ENCODE measurements at regions not wholly inside any gene's neighbourhood (a gene's known extent, or its start where the extent isn't known, plus 50 kb on each side); places are given as distances from the start of the nearest gene placed in this dataset.

DNA sequence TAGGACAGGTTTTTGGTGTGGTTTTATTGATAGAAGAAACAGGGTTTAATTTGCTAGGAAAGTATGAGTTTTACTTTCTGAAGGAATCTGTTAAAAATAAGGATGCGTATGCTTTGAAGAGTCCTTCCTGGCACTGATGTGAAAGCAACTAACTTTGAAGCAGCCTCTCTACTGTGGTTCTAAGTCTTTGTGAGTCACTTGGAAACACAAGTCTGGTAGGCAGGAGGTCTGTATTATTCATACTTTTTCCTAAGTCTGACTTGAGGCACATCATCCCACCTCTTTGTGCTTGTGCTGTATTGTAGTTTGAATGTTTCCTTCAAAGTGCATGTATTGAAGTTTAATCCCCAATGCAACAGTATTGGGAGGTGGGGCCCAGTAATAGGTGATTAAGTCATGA, 129.0 kb downstream of the TAF11L14 start:
- no peak for DNase-seq

DNA sequence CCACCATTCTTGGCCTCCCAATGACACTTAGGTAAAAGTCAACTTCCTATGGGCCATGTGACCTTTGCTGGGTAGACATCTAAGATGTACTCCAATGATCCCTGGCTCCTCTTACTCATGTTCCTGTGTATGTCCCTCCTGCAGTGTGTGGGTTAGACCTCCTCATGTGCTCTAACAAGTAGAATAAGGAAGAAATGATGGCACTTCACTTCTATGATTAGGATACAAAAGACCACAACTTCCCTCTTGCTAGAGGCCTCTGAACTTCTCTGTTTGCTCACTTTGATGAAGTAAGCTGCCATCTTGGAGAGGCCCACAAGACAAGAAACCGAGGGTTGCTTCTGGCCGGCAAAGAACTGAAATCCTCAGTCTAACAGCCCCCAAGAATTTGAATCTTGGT, 131.8 kb downstream of the TAF11L14 start:
- no peak for DNase-seq

- no peak for DNase-seq
These were observed 135.0 kb downstream of the TAF11L14 start for GRCh38 chr5:17769277-17769676.

- DNase-seq = no peak
These were observed 138.0 kb downstream of the TAF11L14 start for GRCh38 chr5:17772232-17772631.

- DNase-seq = no peak
These were observed 151.5 kb downstream of the TAF11L14 start for GRCh38 chr5:17785774-17786173.

DNA sequence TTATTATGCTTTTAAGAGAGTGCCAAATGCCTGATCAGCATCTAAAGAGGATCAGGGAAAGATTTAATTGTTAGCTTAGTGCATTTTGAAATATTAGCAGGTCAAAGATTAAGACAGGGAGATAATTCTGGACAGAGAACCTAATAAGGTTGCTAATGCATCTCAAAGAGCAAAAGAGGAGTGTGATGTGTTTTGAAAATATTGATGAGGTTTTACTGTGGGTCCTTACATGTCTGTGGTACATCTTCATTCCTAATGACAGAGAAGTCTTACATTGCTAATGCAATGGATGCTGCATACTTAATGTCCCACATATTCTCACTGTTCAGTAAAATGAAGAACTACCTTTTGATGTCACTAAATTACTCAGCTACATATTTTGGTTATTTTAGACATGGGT, 154.1 kb downstream of the TAF11L14 start:
- no peak for DNase-seq

DNA sequence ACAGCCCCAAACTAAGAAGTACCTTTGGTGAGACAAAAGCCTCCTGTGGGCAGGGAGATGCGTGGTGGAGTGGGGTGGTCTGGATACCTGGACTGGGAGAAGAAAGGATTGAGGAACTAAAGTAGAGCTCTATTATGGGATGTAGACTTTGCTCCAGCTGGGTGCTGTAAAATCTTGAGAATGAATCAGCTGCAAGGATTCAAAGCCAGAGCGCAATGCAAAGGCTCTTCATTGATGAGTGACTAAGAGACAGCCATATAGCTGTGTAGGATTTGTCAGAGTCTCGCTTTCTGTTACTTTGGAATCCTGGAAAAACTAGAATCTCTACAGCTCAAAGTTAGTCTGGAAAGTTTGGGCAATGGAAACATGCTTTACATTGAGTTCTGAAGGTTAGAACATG, 159.9 kb downstream of the TAF11L14 start:
- no peak for DNase-seq

- DNase-seq = no peak
These were observed 160.6 kb downstream of the TAF11L14 start for GRCh38 chr5:17794815-17795214.

GRCh38 chr5:17796142-17796541, 161.9 kb downstream of the TAF11L14 start:
- DNase-seq = no peak

DNA sequence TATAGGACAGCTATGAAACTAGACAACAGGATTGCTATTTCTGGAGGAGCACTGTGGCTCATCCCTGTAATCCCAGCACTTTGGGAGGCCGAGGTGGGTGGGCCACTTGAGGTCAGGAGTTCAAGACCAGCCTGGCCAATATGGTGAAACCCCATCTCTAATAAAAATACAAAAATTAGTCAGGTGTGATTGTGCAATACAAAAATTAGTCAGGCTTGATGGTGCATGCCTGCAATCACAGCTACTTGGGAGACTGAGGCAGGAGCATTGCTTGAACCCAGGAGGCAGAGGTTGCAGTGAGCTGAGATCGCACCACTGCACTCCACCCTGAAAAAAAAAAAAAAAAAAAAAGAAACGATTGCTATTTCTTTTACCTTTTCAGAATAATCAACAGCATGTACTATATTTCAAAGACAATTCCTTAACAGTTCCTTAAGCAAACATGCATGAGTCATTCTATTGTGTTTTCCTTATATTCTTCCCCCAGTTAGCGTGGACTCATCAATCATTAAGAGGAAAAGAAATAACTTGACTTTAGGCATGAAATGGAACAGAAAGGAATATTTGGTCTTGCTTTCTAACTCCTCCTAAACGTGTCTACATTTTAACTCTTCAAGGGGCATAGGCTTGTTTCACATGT, 162.6 kb downstream of the TAF11L14 start:
- DNase-seq = no peak

DNA sequence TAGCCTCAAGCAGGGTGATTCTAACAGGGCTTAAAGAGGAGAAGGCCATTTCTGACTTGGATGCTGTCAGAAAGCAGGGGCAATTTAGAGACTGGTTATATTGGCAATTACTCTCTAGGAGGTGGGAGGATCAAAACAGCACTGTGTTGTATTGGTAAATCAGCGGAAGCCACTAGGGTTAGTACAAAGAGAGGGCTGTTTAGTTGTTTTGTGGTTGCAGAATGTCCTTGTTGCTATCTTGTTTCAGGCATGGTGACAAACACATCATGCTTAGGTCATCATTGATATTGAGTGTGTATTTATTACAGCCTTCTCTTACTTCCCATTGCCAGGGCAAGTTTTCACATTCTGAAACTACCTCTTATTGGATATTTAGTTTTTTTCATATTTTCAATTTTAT, 165.3 kb downstream of the TAF11L14 start:
- DNase-seq = no peak

DNA sequence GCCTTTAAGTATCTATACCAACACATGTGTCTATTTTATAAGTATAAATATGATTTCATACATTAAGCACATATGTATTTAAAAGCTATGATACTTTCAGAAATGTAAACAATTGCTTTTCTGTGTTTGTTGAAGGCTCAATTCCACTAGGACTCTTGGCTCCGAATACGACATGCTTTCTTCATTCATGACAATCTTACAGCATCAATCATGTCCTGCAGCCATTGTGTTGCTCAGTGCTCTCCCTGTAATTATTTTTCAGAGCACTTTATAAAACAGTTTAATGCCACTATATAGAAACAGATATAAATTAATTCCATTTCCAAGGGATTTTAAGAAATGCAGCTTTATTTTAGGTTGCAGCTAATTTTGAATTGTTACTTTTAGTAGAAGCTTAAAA, 167.3 kb downstream of the TAF11L14 start:
- DNase-seq = no peak

GRCh38 chr5:17802256-17802655, 168.0 kb downstream of the TAF11L14 start:
- DNase-seq = no peak

GRCh38 chr5:17803971-17804370, 169.7 kb downstream of the TAF11L14 start:
- no peak for DNase-seq

DNA sequence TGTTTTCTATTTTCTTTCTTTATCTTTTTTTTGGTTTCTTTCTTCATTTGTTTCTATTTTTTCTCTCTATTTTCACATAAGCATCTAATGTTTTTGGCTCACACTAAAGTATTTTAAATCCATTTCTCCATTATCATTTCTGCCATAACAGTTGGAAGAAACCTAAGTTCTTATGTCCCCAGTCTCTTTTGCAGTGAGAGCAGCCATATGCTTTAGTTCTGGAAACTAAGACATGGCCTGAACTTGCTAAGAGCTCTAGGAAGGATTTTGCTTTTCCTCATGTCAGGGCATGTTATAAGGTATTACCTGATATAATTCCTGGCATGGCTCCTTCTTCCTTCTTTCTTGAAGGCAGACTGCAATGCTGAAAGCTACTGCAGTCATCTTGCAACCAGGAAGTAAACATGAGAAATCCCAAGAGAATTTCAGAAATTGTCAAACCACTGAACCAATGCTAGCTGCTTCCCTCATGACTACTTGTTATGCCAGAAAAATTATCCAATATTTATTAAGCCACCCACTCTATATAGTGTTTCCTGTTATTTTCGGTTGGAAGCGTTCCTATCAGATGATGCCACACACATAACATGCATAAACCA, 171.1 kb downstream of the TAF11L14 start:
- DNase-seq = no peak

GRCh38 chr5:17806818-17807468, 172.7 kb downstream of the TAF11L14 start:
- no peak for DNase-seq

- no peak for DNase-seq
These were observed 174.3 kb downstream of the TAF11L14 start for GRCh38 chr5:17808566-17808965.

GRCh38 chr5:17810734-17811133, 176.5 kb downstream of the TAF11L14 start:
- DNase-seq = no peak

- no peak for DNase-seq
These were observed 179.0 kb downstream of the TAF11L14 start for GRCh38 chr5:17813214-17813613.

DNA sequence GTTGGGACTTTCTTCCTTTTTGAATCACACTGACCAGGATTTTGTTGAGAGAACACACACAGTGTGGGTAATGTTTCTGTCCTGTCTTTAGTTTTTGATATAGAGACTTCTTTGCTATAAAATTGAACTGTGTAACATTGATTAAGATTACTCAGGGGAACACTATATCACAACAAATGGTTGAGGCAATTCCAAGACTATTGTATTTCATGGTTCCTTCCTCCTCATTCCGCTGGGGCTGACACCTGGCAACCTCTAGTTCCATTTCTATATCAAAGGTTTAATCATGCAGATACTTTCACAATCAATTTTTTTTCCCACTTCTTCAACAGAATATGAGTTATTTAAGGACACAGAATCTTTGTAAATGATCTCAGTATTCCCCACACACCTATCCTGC, 182.2 kb downstream of the TAF11L14 start:
- no peak for DNase-seq

DNA sequence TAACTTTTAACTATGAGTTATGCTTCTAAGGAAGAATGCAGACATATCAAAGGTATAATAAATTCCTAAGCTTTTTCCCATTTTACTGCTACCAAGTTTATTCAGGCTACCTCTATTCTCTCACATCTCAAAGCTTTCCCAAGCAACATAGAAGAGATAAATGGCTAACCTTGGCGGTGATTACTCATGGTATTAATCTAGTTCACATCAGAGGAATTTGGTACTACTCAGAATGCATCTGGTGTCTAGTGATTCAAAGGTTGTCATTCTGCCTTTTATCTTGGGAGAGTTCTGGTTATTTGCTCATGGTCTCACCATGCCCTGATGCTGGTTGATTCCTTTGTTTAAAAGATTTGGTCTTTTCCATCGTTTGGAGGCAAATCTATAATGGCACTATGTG, 182.7 kb downstream of the TAF11L14 start:
- DNase-seq = no peak

GRCh38 chr5:17817990-17818389, 183.7 kb downstream of the TAF11L14 start:
- DNase-seq = no peak

DNA sequence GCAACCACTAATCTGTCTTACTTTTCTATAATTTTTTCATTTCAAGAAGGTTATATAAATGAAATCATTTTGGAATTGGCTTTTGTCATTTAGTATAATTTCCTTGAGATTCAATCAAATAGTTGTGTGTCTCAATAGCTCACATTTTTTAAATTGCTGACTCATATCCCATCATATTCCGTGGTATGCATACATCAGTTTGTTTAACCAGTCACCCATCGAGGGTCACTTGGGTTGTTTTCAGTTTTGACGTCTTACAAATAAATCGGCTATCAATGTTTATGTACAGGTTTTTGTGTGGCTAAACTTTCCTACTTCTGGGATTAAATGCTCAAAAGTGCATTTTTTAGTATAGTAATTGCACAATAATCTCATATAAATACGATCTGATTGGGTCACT, 185.5 kb downstream of the TAF11L14 start:
- DNase-seq = no peak

DNA sequence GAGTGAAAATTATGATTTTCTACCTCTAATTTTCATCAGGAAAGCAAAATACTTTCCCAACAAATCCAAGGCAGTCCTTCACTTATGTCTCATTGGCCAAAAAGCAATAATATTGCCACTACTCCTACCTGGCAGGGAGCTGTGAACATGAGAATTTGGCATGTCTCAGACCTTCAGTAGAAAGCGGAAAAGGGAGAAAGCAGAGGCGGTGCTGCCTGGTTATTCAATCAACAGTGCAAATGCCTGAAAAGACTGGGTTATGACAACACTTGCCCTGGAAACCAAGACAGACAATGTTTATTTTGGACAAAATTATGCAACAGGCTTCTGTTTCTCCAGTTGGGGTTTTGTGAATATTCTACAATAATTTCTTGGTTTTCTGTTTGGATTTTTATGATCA, 194.4 kb downstream of the TAF11L14 start:
- DNase-seq = no peak

GRCh38 chr5:17829456-17829855, 195.2 kb downstream of the TAF11L14 start:
- no peak for DNase-seq
